Lower lobe of right lung (tissue), 2 donors: ENCODE measurements at regions not wholly inside any gene's neighbourhood (a gene's known extent, or its start where the extent isn't known, plus 50 kb on each side); places are given as distances from the start of the nearest gene placed in this dataset.

ENCODE experiments used
- ATAC-seq, 2 donors: fragments of 200-7000 bp; cut with Tn5 transposase; one replicate each; pipeline ENCODE4 v1.9.1; 2020 to 2022; ENCODE audit warnings: mild to moderate bottlenecking in 2 of 2, moderate library complexity in 2 of 2
- DNase-seq: peaks from one replicate; pipeline ENCODE4 v3.0.0-alpha.2; 2020
- H3K27ac ChIP-seq: fragments of 200-600 bp; one replicate; pipeline ENCODE4 v1.8.0; 2022
- H3K27me3 ChIP-seq: fragments of 200-600 bp; one replicate; pipeline ENCODE4 v1.8.0; 2022; ENCODE audit warnings: low read depth
- H3K36me3 ChIP-seq: fragments of 200-600 bp; one replicate; pipeline ENCODE4 v1.8.0; 2022; ENCODE audit warnings: mild to moderate bottlenecking
- H3K4me1 ChIP-seq: fragments of 200-600 bp; one replicate; pipeline ENCODE4 v1.8.0; 2022
- H3K4me3 ChIP-seq: fragments of 200-600 bp; one replicate; pipeline ENCODE4 v1.8.0; 2022; ENCODE audit warnings: mild to moderate bottlenecking
- H3K9me3 ChIP-seq: fragments of 200-600 bp; one replicate; pipeline ENCODE4 v1.8.0; 2022
- CTCF ChIP-seq: fragments of 200-600 bp; IDR thresholded peaks from one replicate; pipeline ENCODE4 v1.8.0; 2022; ENCODE audit warnings: antibody characterized with exemption, mild to moderate bottlenecking
- intact Hi-C: fragments of 100-400 bp; cut with DNase I; formaldehyde crosslinking; loops from one replicate; pipeline ENCODE4 v1.11.0; 2022
- donor health status: DM: no; HTN: yes; CAD: no; lungs with severe emphysema.

GRCh38 chr4:144202081-144202480 lies 61.6 kb upstream of the GYPA start:
- ATAC-seq (no peak), DNase-seq (no peak)
- Histone ChIP-seq H3K9me3 (peaks cover under 1% of the 10 kb centered on the region), H3K27me3 (no peaks in the 10 kb centered on the region), H3K4me1 (no peaks in the 10 kb centered on the region), H3K4me3 (no peak overlapping the region), H3K36me3 (no peaks in the 10 kb centered on the region), H3K27ac (no peak overlapping the region)
- intact Hi-C loops = no loop called here
- no peak for TF ChIP-seq CTCF

DNA sequence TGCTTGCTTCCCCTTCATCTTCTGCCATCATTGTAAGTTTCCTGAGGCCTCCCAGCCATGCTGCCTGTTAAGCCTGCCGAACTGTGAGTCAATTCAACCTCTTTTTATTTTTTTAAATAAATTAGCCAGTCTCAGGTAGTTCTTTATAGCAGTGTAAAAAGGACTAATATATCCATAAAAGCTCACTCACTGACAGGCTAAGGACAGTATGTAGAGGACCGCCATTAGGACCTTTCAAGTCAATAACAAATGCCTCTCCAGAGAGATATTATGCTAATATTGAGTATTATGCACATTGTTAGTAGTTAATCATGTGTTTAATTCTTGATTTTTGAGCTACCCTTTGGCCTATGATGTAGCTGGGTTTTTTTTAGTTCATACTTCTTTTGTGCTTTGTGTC lies 62.6 kb upstream of the GYPA start:
- Histone ChIP-seq H3K4me3 (no peak overlapping the region), H3K4me1 (no peaks in the 10 kb centered on the region), H3K27me3 (no peaks in the 10 kb centered on the region), H3K9me3 (no peaks in the 10 kb centered on the region), H3K27ac (no peak overlapping the region), H3K36me3 (no peaks in the 10 kb centered on the region)
- ATAC-seq = no peak
- intact Hi-C loops = no loop called here
- no peak for DNase-seq
- TF ChIP-seq CTCF = no peak

- no peaks in the 10 kb centered on the region for H3K9me3 ChIP-seq
- DNase-seq (no peak), ATAC-seq (peak in 1 of 2 donors; percentile 76)
- intact Hi-C loops = no loop called here
- no peaks in the 10 kb centered on the region for H3K27me3 ChIP-seq
- H3K36me3 ChIP-seq = no peaks in the 10 kb centered on the region
- TF ChIP-seq CTCF = no peak
- no peaks in the 10 kb centered on the region for H3K4me1 ChIP-seq
- H3K27ac ChIP-seq = no peak overlapping the region
- H3K4me3 ChIP-seq = no peak overlapping the region
Observed at GRCh38 chr4:144204431-144204830, 63.9 kb upstream of the GYPA start.

- Histone ChIP-seq H3K36me3 (no peaks in the 10 kb centered on the region), H3K9me3 (no peaks in the 10 kb centered on the region), H3K27me3 (no peaks in the 10 kb centered on the region), H3K4me3 (no peak overlapping the region), H3K4me1 (no peaks in the 10 kb centered on the region), H3K27ac (no peak overlapping the region)
- no peak for ATAC-seq
- DNase-seq = no peak
- no peak for TF ChIP-seq CTCF
- intact Hi-C loops = no loop called here
Observed at GRCh38 chr4:144206711-144207110, 66.2 kb upstream of the GYPA start.

GRCh38 chr4:144208074-144208473 lies 67.6 kb upstream of the GYPA start:
- intact Hi-C loops = no loop called here
- no peak overlapping the region for H3K27ac ChIP-seq
- H3K36me3 ChIP-seq = no peaks in the 10 kb centered on the region
- no peak overlapping the region for H3K4me3 ChIP-seq
- no peak for DNase-seq
- no peaks in the 10 kb centered on the region for H3K27me3 ChIP-seq
- H3K4me1 ChIP-seq = no peaks in the 10 kb centered on the region
- ATAC-seq = no peak
- no peaks in the 10 kb centered on the region for H3K9me3 ChIP-seq
- no peak for TF ChIP-seq CTCF

DNA sequence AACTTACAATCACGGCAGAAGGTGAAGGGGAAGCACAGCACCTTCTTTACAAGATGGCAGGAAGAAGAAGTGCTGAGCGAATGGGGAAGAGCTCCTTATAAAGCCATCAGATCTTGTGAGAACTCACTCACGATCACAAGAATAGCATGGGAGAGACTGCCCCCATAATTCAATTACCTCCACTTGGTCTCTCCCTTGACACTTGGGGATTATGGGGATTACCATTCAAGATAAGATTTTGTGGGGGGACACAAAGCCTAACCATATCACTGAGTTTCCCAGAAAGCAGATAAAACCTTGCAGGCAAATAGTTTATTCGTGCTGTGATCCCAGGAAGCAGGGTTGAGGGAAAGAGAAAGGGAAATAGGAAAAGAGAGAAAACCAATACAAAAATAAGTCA lies 69.0 kb upstream of the GYPA start:
- H3K36me3 ChIP-seq = no peaks in the 10 kb centered on the region
- H3K9me3 ChIP-seq = no peaks in the 10 kb centered on the region
- TF ChIP-seq CTCF = no peak
- no peaks in the 10 kb centered on the region for H3K4me1 ChIP-seq
- H3K4me3 ChIP-seq = no peak overlapping the region
- no peak for DNase-seq
- no peaks in the 10 kb centered on the region for H3K27me3 ChIP-seq
- no peak for ATAC-seq
- intact Hi-C loops = no loop called here
- H3K27ac ChIP-seq = no peak overlapping the region
